Left kidney (tissue), 1 donor: ENCODE measurements at regions not wholly inside any gene's neighbourhood (a gene's known extent, or its start where the extent isn't known, plus 50 kb on each side); places are given as distances from the start of the nearest gene placed in this dataset.

Source experiments
- DNase-seq: peaks from one replicate; pipeline ENCODE4 v3.0.0-alpha.2; 2013

GRCh38 chr20:4299773-4300172, 50.7 kb upstream of the ADRA1D start:
- DNase-seq, result no peak

- DNase-seq, result no peak
These were observed 50.1 kb upstream of the ADRA1D start for GRCh38 chr20:4299216-4299615.
